ENCODE measurements at regions not wholly inside any gene's neighbourhood (a gene's known extent, or its start where the extent isn't known, plus 50 kb on each side); places are given as distances from the start of the nearest gene placed in this dataset.

DNA sequence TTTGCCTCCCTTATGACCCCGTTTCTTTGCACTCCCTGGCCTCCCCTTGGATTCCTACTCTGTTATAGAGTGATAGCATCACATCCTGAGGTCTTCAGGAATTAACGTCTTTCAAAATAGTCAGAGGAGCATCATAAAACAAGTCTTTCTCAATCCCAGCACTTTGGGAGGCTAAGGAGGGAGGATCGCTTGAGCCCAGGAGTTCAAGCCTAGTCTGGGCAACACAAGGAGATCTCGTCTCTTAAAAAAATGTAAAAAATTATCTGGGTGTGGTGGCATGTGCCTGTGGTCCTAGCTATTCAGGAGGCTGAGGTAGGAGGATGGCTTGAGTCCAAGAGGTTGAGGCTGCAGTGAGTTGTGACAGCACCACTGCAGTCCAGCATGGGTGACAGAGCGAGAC, 68.7 kb upstream of the AMPD3 start:
- no peak overlapping the region for H3K4me3 ChIP-seq (ENCODE audit: low read length)

GRCh38 chr11:10386861-10387205, 68.2 kb upstream of the AMPD3 start:
- no peak overlapping the region for H3K4me3 ChIP-seq (ENCODE audit: low read length)
- DNase-seq (ENCODE audit: low read depth, low spot score), result no peak

More for the DNA sequence above, 68.7 kb upstream of the AMPD3 start:
- no peak for DNase-seq (ENCODE audit: low read depth, low spot score)

- no peak overlapping the region for H3K4me3 ChIP-seq (ENCODE audit: low read length)
- DNase-seq (ENCODE audit: low read depth, low spot score), result no peak
Measured at GRCh38 chr11:10387206-10388083, 67.6 kb upstream of the AMPD3 start.

DNA sequence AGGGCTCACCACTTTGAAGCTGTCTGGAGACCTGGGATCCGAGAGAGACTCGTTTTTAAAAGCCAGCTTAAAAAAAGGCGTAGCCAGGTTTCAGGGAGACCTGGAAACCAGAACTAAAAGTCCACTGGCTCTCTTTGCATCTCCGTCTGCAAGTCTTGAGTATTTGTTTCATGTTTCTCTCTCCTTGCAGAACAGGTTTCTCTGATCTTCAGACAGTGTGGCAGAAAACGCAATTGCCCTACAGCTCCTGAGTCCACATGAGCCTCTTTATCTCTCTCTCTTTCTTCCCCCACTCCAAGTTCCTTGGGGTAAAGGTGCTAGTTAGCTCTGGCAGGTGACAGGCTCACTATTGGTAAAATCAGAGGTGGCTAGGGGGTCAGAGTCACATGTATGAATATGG, 67.0 kb upstream of the AMPD3 start:
- DNase-seq (ENCODE audit: low read depth, low spot score), result no peak
- no peak overlapping the region for H3K4me3 ChIP-seq (ENCODE audit: low read length)

GRCh38 chr11:10388574-10388973, 66.5 kb upstream of the AMPD3 start:
- DNase-seq (ENCODE audit: low read depth, low spot score), result no peak
- no peak overlapping the region for H3K4me3 ChIP-seq (ENCODE audit: low read length)

GRCh38 chr11:10390375-10390774, 64.7 kb upstream of the AMPD3 start:
- no peak overlapping the region for H3K4me3 ChIP-seq (ENCODE audit: low read length)

DNA sequence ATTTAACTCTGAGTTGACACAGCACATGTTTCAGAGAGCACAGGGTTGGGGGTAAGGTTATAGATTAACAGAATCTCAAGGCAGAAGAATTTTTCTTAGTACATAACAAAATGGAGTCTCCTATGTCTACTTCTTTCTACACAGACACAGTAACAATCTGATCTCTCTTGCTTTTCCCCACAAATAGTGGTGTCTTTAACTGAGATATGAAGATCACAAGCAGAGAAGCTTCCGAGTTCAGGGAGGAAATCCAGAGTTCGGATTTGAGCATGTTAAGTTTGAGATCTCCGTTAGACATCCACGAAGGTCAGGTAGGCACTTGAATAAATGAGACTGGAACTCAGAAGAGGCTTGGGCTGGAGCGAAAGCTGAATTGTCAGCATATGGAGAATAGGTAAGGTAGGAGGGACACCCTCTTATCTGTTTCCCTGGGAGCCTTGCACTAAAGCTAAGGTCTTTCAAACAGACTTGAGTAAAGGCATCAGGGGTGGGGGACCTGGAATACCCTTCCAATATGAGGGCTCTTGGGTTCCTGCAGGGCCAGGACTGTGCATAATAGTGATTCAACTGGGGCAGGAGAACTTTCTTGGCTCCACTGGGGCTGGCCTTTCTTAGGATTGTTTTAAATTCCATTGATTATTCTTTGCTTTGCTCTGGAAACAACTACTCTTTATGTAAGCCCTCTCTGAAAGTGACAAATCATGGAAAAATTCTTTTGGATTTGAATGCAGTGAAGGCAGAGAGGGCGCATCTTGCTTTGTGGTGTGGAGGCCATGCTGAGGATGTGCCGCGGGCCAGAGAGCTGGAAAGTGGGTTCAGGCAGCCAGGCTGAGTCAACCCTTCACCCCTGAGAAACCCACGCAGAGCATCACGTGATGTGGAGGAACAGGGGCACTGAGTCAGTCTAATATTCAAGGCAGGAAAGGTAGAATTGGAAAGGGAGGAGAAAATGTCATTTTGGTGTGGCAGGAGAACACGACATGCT, 62.7 kb upstream of the AMPD3 start:
- no peak overlapping the region for H3K4me3 ChIP-seq (ENCODE audit: low read length)
- DNase-seq (ENCODE audit: low read depth, low spot score), result no peak

More at GRCh38 chr11:10390375-10390774, 64.7 kb upstream of the AMPD3 start:
- no peak for DNase-seq (ENCODE audit: low read depth, low spot score)

GRCh38 chr11:10394229-10395101, 60.6 kb upstream of the AMPD3 start:
- no peak overlapping the region for H3K4me3 ChIP-seq (ENCODE audit: low read length)
- DNase-seq (ENCODE audit: low read depth, low spot score), result no peak

DNA sequence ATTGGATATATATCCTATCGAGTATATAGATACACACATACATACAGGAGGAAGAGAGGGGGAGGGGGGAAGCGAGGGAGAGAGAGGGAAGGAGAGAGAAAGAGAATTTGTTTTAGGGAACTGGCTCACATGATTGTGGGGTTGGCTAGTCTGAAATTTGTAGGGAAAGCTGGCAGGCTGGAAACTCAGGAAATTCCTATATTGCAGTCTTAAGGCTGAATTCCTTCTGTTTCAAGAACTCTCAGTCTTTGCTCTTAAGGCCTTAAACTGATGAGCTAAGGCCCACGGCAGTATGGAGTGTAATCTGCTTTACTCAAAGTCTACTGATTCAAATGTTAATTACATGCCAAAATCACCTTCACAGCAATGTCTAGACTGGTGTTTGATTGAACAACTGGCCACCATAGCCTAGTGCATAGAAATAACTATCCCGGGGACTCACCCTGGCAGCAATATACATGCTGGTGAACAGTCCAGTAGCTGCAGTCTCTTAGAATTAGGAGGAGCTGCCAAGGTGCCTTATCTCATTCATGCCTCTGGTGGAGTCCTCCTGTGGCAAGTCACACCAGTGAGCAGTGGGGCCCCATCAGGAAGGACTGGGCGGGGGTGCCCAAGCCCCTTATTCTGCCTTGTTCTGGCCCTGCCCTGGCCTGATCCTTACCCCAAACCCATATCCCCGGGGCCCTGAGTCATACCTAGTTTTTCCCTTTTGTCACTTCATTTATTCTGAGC, 59.7 kb upstream of the AMPD3 start:
- DNase-seq (ENCODE audit: low read depth, low spot score), result no peak
- no peak overlapping the region for H3K4me3 ChIP-seq (ENCODE audit: low read length)

DNA sequence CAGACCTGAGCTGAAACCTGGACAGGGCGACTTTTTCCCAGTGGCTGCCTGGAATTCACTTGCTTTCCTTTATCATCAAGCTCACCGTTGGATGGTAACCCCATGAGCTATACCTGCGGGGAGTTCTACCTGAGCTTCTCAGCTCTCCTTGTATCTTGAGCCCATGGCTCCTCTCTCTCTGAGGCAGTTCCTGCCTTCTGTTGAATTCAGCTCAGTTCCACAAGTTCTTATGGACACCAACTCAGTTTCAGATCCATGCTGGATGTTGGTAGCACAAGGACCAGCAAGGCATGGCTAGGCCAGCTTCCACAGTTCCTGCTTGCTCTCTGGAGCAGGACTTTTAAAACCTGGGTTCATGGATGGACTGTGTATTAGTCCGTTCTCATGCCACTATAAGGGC, 58.3 kb upstream of the AMPD3 start:
- DNase-seq (ENCODE audit: low read depth, low spot score), result no peak
- H3K4me3 ChIP-seq (ENCODE audit: low read length), result no peak overlapping the region

- DNase-seq (ENCODE audit: low read depth, low spot score), result no peak
- no peak overlapping the region for H3K4me3 ChIP-seq (ENCODE audit: low read length)
Measured at GRCh38 chr11:10397226-10397987, 57.7 kb upstream of the AMPD3 start.

DNA sequence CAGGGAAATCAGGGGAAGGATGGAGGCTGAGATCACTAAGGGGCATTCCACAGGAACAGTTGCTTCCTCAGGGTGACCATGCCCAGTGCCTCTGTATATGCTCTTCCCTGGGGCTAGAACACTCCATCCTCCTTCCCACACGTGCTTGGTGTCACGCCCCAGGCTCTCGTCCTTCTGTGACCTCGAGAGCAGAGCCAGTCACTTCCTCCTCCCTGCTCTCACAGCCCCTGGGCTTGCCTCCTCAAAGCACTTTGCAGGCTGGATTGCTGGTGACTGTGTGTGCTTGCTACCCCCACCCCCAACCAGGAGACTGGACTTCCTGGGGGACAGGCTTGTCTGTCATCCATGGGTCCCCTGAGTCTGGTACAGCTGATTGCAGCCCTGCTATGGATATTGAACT, 56.5 kb upstream of the AMPD3 start:
- DNase-seq (ENCODE audit: low read depth, low spot score), result no peak

GRCh38 chr11:10400856-10401255, 54.2 kb upstream of the AMPD3 start:
- no peak for DNase-seq (ENCODE audit: low read depth, low spot score)
- no peak overlapping the region for H3K4me3 ChIP-seq (ENCODE audit: low read length)

More for the DNA sequence above, 56.5 kb upstream of the AMPD3 start:
- no peak overlapping the region for H3K4me3 ChIP-seq (ENCODE audit: low read length)

DNA sequence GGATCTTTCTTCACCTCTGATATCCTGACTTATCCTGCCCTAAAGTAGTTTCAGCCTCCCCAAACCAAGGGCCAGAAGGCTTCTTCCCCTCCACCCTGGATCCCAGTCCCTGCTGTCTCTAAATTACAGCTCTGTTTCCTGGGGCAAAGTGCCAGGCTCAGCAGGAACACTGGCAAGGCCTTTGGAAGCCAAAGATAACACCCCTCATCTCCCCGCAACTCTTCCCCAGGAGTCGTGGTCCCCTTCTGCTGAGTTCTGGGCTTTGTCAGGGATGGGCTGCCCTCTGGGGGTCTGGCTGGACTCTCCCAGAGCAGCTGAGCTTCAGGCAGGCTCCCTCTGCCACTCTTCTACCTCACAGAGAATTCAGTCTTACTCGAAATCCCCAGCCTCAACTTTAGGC, 53.8 kb upstream of the AMPD3 start:
- DNase-seq (ENCODE audit: low read depth, low spot score), result no peak
- no peak overlapping the region for H3K4me3 ChIP-seq (ENCODE audit: low read length)

GRCh38 chr11:10401696-10402392, 53.2 kb upstream of the AMPD3 start:
- H3K4me3 ChIP-seq (ENCODE audit: low read length), result no peak overlapping the region
- DNase-seq (ENCODE audit: low read depth, low spot score), result no peak

Data from Jurkat, Clone E6-1 (cell line).